ENCODE measurements at regions not wholly inside any gene's neighbourhood (a gene's known extent, or its start where the extent isn't known, plus 50 kb on each side); places are given as distances from the start of the nearest gene placed in this dataset.

DNA sequence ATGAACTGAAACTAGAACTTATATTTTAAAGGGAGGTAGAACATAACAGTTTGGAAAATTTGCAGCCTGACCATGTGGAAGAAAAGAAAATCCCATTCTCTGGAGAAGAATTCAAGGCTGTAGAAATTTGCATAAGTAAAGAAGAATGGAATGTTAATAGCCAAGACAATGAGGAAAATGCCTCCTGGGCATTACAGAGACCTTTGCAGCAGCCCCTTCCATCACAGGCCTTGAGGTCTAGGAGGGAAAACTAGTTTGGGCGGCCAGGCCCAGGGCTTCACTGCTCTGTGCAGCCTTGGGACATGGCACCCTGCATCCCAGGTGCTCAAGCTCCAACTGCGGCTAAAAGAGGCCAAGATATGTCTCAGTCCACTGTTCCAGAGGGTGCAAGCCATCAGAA lies 1506.8 kb downstream of the PCDH18 start:
- no peaks in the 10 kb centered on the region for H3K27me3 ChIP-seq (ENCODE audit: control insufficient read depth in 2 of 2, insufficient read depth in 2 of 2, low read length in 2 of 2)
- H3K4me1 ChIP-seq (ENCODE audit: control insufficient read depth in 2 of 2, insufficient read depth in 2 of 2, low read length in 2 of 2) = no peaks in the 10 kb centered on the region
- no peak overlapping the region for H3K9ac ChIP-seq (ENCODE audit: low read depth in 1 of 2, low read length in 2 of 2)
- no peak overlapping the region for H3K4me3 ChIP-seq (ENCODE audit: low read length in 2 of 2)
- no peaks in the 10 kb centered on the region for H3K36me3 ChIP-seq (ENCODE audit: control insufficient read depth in 2 of 2, insufficient read depth in 2 of 2, low read length in 2 of 2)
- no peaks in the 10 kb centered on the region for H3K9me3 ChIP-seq (ENCODE audit: control insufficient read depth in 2 of 2, low read length in 2 of 2)
- no peak overlapping the region for H3K27ac ChIP-seq (ENCODE audit: low read depth in 2 of 2, low read length in 2 of 2)

DNA sequence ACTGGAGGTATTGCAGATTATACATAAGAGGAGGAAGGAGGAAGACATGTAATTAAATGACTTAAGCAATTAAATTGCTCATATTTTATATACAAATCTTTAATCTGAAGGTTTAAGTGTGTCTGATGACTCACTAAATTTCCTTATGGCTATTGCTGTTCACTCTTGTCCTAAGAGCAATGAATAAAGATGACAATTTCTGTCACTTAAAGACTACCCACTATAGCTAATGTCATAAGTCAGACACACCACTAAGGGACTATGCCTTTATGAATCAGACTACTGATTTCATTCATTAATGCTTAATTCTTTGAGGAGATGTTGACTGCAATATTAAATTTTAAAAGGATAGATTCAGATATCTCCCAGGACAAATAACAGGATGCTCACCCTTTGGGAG lies 1514.7 kb downstream of the PCDH18 start:
- Histone ChIP-seq H3K36me3 (ENCODE audit: control insufficient read depth in 2 of 2, insufficient read depth in 2 of 2, low read length in 2 of 2) (no peaks in the 10 kb centered on the region), H3K4me1 (ENCODE audit: control insufficient read depth in 2 of 2, insufficient read depth in 2 of 2, low read length in 2 of 2) (no peaks in the 10 kb centered on the region), H3K9me3 (ENCODE audit: control insufficient read depth in 2 of 2, low read length in 2 of 2) (no peaks in the 10 kb centered on the region), H3K4me3 (ENCODE audit: low read length in 2 of 2) (no peak overlapping the region), H3K27ac (ENCODE audit: low read depth in 2 of 2, low read length in 2 of 2) (no peak overlapping the region), H3K9ac (ENCODE audit: low read depth in 1 of 2, low read length in 2 of 2) (no peak overlapping the region), H3K27me3 (ENCODE audit: control insufficient read depth in 2 of 2, insufficient read depth in 2 of 2, low read length in 2 of 2) (no peaks in the 10 kb centered on the region)

DNA sequence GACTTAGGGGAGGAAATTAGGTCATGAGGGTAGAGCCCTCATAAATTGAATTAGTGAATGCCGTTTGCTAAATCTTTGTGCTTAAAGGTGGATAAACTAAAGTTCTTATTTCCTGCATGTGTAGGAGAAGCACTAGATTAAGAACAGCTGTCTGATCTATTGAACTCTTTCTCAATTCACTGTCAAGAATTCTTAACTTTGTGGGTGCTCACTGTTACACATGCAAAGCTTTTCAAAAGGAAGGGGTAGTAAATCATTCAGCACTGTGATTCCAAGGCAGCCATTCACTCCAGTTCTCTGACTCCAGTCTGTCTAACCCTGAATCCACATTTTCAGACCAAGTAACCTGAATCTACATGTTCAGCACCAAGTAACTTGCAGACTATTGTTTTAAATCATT lies 1520.1 kb downstream of the PCDH18 start:
- H3K36me3 ChIP-seq (ENCODE audit: control insufficient read depth in 2 of 2, insufficient read depth in 2 of 2, low read length in 2 of 2) = no peaks in the 10 kb centered on the region
- no peaks in the 10 kb centered on the region for H3K4me1 ChIP-seq (ENCODE audit: control insufficient read depth in 2 of 2, insufficient read depth in 2 of 2, low read length in 2 of 2)
- no peak overlapping the region for H3K4me3 ChIP-seq (ENCODE audit: low read length in 2 of 2)
- no peaks in the 10 kb centered on the region for H3K9me3 ChIP-seq (ENCODE audit: control insufficient read depth in 2 of 2, low read length in 2 of 2)
- no peak overlapping the region for H3K9ac ChIP-seq (ENCODE audit: low read depth in 1 of 2, low read length in 2 of 2)
- no peak overlapping the region for H3K27ac ChIP-seq (ENCODE audit: low read depth in 2 of 2, low read length in 2 of 2)
- H3K27me3 ChIP-seq (ENCODE audit: control insufficient read depth in 2 of 2, insufficient read depth in 2 of 2, low read length in 2 of 2) = no peaks in the 10 kb centered on the region

DNA sequence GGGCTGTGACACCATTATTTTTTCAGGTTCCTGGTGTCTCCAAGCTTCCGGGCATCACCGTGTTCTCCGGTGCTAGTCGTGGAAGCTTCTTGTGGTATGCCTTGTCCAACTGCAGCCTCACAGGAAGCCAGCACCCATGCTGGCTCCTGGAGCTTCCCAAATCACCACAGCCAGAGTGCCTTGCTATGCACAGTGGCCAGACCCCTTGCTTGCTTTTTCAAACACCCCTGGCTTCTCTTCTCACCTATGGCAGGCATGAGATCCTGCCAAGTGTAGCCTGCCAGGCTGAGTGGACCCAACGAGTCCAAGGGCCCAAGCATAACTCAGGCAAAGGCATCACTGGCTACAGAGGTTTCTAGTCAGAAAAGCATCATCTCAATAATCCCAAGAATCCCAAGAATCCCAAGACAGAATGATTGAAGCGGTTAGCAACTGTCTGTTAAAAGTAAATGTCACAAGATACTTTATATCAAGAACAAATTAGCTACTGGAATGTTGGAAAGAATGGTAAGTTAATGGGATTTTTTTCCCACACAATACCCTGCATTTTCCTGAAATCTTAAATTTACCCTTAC lies 1522.9 kb downstream of the PCDH18 start:
- Histone ChIP-seq H3K4me1 (ENCODE audit: control insufficient read depth in 2 of 2, insufficient read depth in 2 of 2, low read length in 2 of 2) (no peaks in the 10 kb centered on the region), H3K27me3 (ENCODE audit: control insufficient read depth in 2 of 2, insufficient read depth in 2 of 2, low read length in 2 of 2) (no peaks in the 10 kb centered on the region), H3K27ac (ENCODE audit: low read depth in 2 of 2, low read length in 2 of 2) (no peak overlapping the region), H3K9me3 (ENCODE audit: control insufficient read depth in 2 of 2, low read length in 2 of 2) (no peaks in the 10 kb centered on the region), H3K9ac (ENCODE audit: low read depth in 1 of 2, low read length in 2 of 2) (no peak overlapping the region), H3K36me3 (ENCODE audit: control insufficient read depth in 2 of 2, insufficient read depth in 2 of 2, low read length in 2 of 2) (no peaks in the 10 kb centered on the region), H3K4me3 (ENCODE audit: low read length in 2 of 2) (no peak overlapping the region)

DNA sequence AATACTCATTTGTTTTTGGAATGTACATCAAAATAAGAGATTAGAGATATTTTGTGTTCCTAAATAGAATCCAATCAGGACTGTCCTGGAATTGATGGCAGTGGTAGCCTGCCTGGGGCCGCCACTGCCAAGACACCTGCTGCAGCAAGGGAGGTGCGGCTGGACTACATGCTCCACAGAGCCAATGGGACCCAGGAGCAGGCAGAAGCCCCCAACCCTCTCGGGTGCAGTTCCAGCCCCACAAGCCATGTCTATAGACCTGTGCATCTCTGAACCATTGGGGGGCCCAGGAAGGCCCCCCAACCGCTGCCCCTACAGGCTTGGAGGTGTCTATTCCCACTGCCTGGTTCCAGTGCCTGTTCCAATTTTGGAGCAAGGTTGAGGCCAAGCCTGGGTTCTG lies 1524.3 kb downstream of the PCDH18 start:
- Histone ChIP-seq H3K27ac (ENCODE audit: low read depth in 2 of 2, low read length in 2 of 2) (no peak overlapping the region), H3K9ac (ENCODE audit: low read depth in 1 of 2, low read length in 2 of 2) (no peak overlapping the region), H3K4me3 (ENCODE audit: low read length in 2 of 2) (no peak overlapping the region), H3K27me3 (ENCODE audit: control insufficient read depth in 2 of 2, insufficient read depth in 2 of 2, low read length in 2 of 2) (no peaks in the 10 kb centered on the region), H3K4me1 (ENCODE audit: control insufficient read depth in 2 of 2, insufficient read depth in 2 of 2, low read length in 2 of 2) (no peaks in the 10 kb centered on the region), H3K36me3 (ENCODE audit: control insufficient read depth in 2 of 2, insufficient read depth in 2 of 2, low read length in 2 of 2) (no peaks in the 10 kb centered on the region), H3K9me3 (ENCODE audit: control insufficient read depth in 2 of 2, low read length in 2 of 2) (no peaks in the 10 kb centered on the region)

DNA sequence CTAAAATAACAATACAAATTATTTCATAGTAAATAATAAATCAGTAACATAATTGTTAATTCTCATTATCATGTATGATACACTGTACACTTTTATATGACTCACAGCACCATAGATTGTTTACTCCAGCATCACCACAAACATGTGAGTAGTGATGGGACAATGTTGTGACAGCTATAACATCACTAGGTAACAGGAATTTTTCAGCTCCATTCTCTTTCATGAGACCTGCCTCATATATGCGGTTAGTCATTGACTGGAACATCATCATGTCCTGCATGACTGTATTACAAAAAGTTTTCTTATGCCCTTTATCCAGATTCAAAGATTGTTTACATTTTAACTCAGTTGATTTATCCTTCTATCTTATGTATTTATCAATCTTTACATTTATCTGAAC lies 1530.0 kb downstream of the PCDH18 start:
- H3K36me3 ChIP-seq (ENCODE audit: control insufficient read depth in 2 of 2, insufficient read depth in 2 of 2, low read length in 2 of 2) = no peaks in the 10 kb centered on the region
- H3K27me3 ChIP-seq (ENCODE audit: control insufficient read depth in 2 of 2, insufficient read depth in 2 of 2, low read length in 2 of 2) = no peaks in the 10 kb centered on the region
- H3K9ac ChIP-seq (ENCODE audit: low read depth in 1 of 2, low read length in 2 of 2) = no peak overlapping the region
- H3K27ac ChIP-seq (ENCODE audit: low read depth in 2 of 2, low read length in 2 of 2) = no peak overlapping the region
- H3K4me1 ChIP-seq (ENCODE audit: control insufficient read depth in 2 of 2, insufficient read depth in 2 of 2, low read length in 2 of 2) = no peaks in the 10 kb centered on the region
- no peaks in the 10 kb centered on the region for H3K9me3 ChIP-seq (ENCODE audit: control insufficient read depth in 2 of 2, low read length in 2 of 2)
- no peak overlapping the region for H3K4me3 ChIP-seq (ENCODE audit: low read length in 2 of 2)

DNA sequence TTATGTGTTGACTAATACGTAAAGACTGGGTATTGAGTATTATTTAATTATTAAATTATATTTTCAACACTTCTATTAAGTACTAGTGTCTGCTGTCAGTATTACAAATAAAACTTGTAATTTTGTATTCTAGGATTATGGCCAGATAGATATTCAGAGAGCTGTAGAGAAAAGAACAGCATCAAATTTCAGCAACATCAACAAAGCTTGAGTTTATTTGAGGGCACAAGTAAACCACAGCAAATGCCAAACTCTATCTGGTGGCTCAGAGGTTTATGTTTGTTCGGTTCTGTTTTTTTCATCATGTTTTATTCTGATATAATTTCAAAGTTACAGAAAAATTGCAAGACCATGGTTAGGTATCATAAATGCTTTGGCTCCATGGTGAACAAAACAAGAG lies 1530.5 kb downstream of the PCDH18 start:
- H3K9ac ChIP-seq (ENCODE audit: low read depth in 1 of 2, low read length in 2 of 2) = no peak overlapping the region
- H3K27ac ChIP-seq (ENCODE audit: low read depth in 2 of 2, low read length in 2 of 2) = no peak overlapping the region
- H3K9me3 ChIP-seq (ENCODE audit: control insufficient read depth in 2 of 2, low read length in 2 of 2) = no peaks in the 10 kb centered on the region
- H3K4me1 ChIP-seq (ENCODE audit: control insufficient read depth in 2 of 2, insufficient read depth in 2 of 2, low read length in 2 of 2) = no peaks in the 10 kb centered on the region
- no peak overlapping the region for H3K4me3 ChIP-seq (ENCODE audit: low read length in 2 of 2)
- no peaks in the 10 kb centered on the region for H3K27me3 ChIP-seq (ENCODE audit: control insufficient read depth in 2 of 2, insufficient read depth in 2 of 2, low read length in 2 of 2)
- no peaks in the 10 kb centered on the region for H3K36me3 ChIP-seq (ENCODE audit: control insufficient read depth in 2 of 2, insufficient read depth in 2 of 2, low read length in 2 of 2)

DNA sequence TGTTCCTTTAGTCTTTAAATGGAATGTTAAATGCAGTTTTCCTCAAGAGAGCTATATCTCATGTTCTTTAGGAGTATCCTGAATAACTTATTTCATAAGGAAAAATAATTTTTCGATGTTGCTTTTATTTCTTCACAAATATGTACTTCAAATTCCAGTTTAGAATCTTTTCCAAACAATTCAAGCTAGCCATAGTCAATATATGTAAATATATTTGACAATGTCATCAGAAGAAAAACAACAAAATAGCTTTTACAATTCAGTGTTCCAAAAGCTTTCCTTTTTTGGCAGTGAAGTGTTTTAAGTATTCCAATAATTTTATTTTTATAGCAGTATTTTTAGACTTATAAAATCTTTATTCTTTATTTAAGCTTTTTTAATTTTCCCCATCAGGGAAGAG lies 1532.0 kb downstream of the PCDH18 start:
- Histone ChIP-seq H3K27ac (ENCODE audit: low read depth in 2 of 2, low read length in 2 of 2) (no peak overlapping the region), H3K9ac (ENCODE audit: low read depth in 1 of 2, low read length in 2 of 2) (no peak overlapping the region)

DNA sequence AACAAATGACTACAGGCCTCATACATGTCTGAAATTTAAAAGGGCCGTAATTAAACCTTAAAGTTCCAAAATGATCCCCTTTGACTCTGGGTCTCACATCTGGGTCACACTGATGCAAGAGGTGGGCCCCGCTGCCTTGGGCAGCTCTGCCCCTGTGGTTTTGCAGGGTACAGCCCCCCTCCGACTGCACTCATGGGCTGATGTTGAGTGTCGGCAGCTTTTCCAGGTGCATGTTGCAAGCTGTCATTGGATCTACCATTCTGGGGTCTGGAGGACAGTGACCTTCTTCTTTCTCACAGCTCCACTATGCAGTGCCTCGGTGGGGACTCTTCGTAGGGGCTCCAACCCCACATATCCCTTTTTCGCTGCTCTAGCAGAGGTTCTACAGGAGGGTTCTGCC lies 1537.9 kb downstream of the PCDH18 start:
- Histone ChIP-seq H3K4me1 (ENCODE audit: control insufficient read depth in 2 of 2, insufficient read depth in 2 of 2, low read length in 2 of 2) (no peaks in the 10 kb centered on the region), H3K27me3 (ENCODE audit: control insufficient read depth in 2 of 2, insufficient read depth in 2 of 2, low read length in 2 of 2) (no peaks in the 10 kb centered on the region), H3K36me3 (ENCODE audit: control insufficient read depth in 2 of 2, insufficient read depth in 2 of 2, low read length in 2 of 2) (no peaks in the 10 kb centered on the region), H3K9ac (ENCODE audit: low read depth in 1 of 2, low read length in 2 of 2) (no peak overlapping the region), H3K27ac (ENCODE audit: low read depth in 2 of 2, low read length in 2 of 2) (no peak overlapping the region), H3K4me3 (ENCODE audit: low read length in 2 of 2) (no peak overlapping the region), H3K9me3 (ENCODE audit: control insufficient read depth in 2 of 2, low read length in 2 of 2) (no peaks in the 10 kb centered on the region)

More for the DNA sequence above, 1532.0 kb downstream of the PCDH18 start:
- H3K36me3 ChIP-seq (ENCODE audit: control insufficient read depth in 2 of 2, insufficient read depth in 2 of 2, low read length in 2 of 2) = no peaks in the 10 kb centered on the region
- no peaks in the 10 kb centered on the region for H3K9me3 ChIP-seq (ENCODE audit: control insufficient read depth in 2 of 2, low read length in 2 of 2)
- H3K27me3 ChIP-seq (ENCODE audit: control insufficient read depth in 2 of 2, insufficient read depth in 2 of 2, low read length in 2 of 2) = no peaks in the 10 kb centered on the region
- H3K4me1 ChIP-seq (ENCODE audit: control insufficient read depth in 2 of 2, insufficient read depth in 2 of 2, low read length in 2 of 2) = no peaks in the 10 kb centered on the region
- H3K4me3 ChIP-seq (ENCODE audit: low read length in 2 of 2) = no peak overlapping the region

DNA sequence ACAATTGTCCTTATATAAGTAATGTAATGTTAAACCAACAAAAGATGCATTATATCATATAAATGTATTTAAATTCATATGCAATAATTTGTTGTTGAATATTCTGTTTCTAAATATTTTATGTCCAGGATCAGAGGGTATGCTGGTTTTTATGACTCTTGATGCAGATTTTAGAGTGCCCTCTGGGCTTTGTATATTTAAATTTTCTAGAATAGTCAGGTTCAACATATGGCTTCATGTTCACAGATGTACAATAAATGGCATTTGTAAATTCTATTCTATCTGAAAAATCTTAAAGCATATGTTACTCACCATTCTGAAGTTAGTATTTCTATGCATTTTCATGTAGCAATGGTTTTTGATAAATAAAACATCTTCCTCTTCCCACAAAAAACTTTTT lies 1555.4 kb downstream of the PCDH18 start:
- H3K4me3 ChIP-seq (ENCODE audit: low read length in 2 of 2) = no peak overlapping the region
- H3K4me1 ChIP-seq (ENCODE audit: control insufficient read depth in 2 of 2, insufficient read depth in 2 of 2, low read length in 2 of 2) = no peaks in the 10 kb centered on the region
- H3K27me3 ChIP-seq (ENCODE audit: control insufficient read depth in 2 of 2, insufficient read depth in 2 of 2, low read length in 2 of 2) = no peaks in the 10 kb centered on the region
- H3K36me3 ChIP-seq (ENCODE audit: control insufficient read depth in 2 of 2, insufficient read depth in 2 of 2, low read length in 2 of 2) = no peaks in the 10 kb centered on the region
- no peaks in the 10 kb centered on the region for H3K9me3 ChIP-seq (ENCODE audit: control insufficient read depth in 2 of 2, low read length in 2 of 2)
- no peak overlapping the region for H3K9ac ChIP-seq (ENCODE audit: low read depth in 1 of 2, low read length in 2 of 2)
- H3K27ac ChIP-seq (ENCODE audit: low read depth in 2 of 2, low read length in 2 of 2) = no peak overlapping the region

DNA sequence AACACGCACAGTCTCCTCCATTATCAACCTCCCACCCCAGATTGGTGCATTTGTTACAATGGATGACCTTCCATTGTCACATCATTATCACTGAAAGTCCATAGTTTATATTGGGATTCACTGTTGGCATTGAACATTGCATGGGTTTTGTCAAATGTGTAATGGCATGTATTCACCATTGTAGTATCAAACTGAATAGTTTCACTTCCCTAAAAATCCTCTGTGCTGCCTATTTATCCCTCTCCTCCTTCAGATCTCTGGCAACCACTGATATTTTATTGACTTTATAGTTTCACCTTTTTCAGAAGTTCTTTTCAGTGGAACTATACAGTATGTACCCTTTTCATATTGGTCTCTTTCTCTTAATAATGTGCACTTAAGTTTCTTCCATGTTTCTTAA lies 1565.4 kb downstream of the PCDH18 start:
- Histone ChIP-seq H3K4me1 (ENCODE audit: control insufficient read depth in 2 of 2, insufficient read depth in 2 of 2, low read length in 2 of 2) (no peaks in the 10 kb centered on the region), H3K9me3 (ENCODE audit: control insufficient read depth in 2 of 2, low read length in 2 of 2) (no peaks in the 10 kb centered on the region), H3K27me3 (ENCODE audit: control insufficient read depth in 2 of 2, insufficient read depth in 2 of 2, low read length in 2 of 2) (no peaks in the 10 kb centered on the region), H3K36me3 (ENCODE audit: control insufficient read depth in 2 of 2, insufficient read depth in 2 of 2, low read length in 2 of 2) (no peaks in the 10 kb centered on the region), H3K4me3 (ENCODE audit: low read length in 2 of 2) (no peak overlapping the region), H3K9ac (ENCODE audit: low read depth in 1 of 2, low read length in 2 of 2) (no peak overlapping the region), H3K27ac (ENCODE audit: low read depth in 2 of 2, low read length in 2 of 2) (no peak overlapping the region)

Measured in mucosa of rectum (tissue), 2 donors.